ENCODE measurements at regions not wholly inside any gene's neighbourhood (a gene's known extent, or its start where the extent isn't known, plus 50 kb on each side); places are given as distances from the start of the nearest gene placed in this dataset.

DNA sequence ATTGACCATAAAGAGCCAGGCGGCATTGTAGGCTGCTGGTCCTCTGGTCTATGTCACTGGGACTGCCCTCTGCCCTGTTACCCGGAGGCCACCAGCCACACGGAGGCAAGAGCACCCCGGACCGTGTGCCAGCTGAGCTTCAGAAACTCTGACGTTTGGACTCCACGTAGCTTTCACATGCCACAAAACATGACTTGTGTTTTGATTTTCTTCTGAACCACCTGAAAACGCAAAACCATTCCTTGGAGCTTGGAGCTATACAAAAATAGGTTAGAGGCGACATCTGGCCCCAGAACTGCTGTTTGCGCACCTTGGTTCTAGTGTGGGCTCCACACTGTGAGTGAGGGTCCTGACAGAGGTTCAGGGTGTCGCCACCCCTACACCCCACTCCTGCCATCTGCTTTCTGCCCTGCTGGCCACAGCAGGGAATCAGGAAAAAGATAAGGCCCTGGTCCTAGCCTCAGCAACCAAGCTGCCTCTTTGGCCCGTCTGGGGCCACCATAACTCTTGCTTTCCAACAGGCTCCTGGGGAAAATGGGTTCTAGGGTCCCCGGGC lies 151.3 kb upstream of the IRX2 start:
- H3K4me3 ChIP-seq (ENCODE audit: low read depth in 1 of 2, low read length in 2 of 2): no peak overlapping the region
- TF ChIP-seq EZH2 (IDR thresholded peaks at IDR 0.05; ENCODE audit: borderline replicate concordance, low read depth, low read length, severe bottlenecking): no peak
- TF ChIP-seq, protein P1, sequence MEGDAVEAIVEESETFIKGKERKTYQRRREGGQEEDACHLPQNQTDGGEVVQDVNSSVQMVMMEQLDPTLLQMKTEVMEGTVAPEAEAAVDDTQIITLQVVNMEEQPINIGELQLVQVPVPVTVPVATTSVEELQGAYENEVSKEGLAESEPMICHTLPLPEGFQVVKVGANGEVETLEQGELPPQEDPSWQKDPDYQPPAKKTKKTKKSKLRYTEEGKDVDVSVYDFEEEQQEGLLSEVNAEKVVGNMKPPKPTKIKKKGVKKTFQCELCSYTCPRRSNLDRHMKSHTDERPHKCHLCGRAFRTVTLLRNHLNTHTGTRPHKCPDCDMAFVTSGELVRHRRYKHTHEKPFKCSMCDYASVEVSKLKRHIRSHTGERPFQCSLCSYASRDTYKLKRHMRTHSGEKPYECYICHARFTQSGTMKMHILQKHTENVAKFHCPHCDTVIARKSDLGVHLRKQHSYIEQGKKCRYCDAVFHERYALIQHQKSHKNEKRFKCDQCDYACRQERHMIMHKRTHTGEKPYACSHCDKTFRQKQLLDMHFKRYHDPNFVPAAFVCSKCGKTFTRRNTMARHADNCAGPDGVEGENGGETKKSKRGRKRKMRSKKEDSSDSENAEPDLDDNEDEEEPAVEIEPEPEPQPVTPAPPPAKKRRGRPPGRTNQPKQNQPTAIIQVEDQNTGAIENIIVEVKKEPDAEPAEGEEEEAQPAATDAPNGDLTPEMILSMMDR (IDR thresholded peaks at IDR 0.05; ENCODE audit: borderline replicate concordance, extremely low read depth, low read length, poor library complexity, severe bottlenecking): no peak
- no peak overlapping the region for H3K9ac ChIP-seq (ENCODE audit: low read depth, low read length)
- no peaks in the 10 kb centered on the region for H3K36me3 ChIP-seq (ENCODE audit: insufficient read depth, low read length)
- 0 out of 2 replicates have a peak overlapping the region, but pooled peaks have one; percentile 13 for H3K27ac ChIP-seq (ENCODE audit: low read length)
- H3K9me3 ChIP-seq (ENCODE audit: insufficient read depth, low read length, severe bottlenecking): no peaks in the 10 kb centered on the region
- no peaks in the 10 kb centered on the region for H4K20me1 ChIP-seq (ENCODE audit: insufficient read depth, low read length)
- no peak overlapping the region for H3K4me2 ChIP-seq (ENCODE audit: insufficient read depth, low read length)
- H3K4me1 ChIP-seq (ENCODE audit: insufficient read depth, low read length): peaks cover 15% of the 10 kb centered on the region
- DNase-seq (no peak), ATAC-seq (ENCODE audit: insufficient read depth, low read depth) (no peak)
- no peak overlapping the region for H2AFZ ChIP-seq (ENCODE audit: low read depth, low read length)
- no peaks in the 10 kb centered on the region for H3K27me3 ChIP-seq (ENCODE audit: insufficient read depth, low read length, poor library complexity)
- no peaks in the 10 kb centered on the region for H3K79me2 ChIP-seq (ENCODE audit: insufficient read depth, low read length)

GRCh38 chr5:2902186-2902585 lies 150.7 kb upstream of the IRX2 start:
- no peak overlapping the region for H3K9ac ChIP-seq (ENCODE audit: low read depth, low read length)
- no peaks in the 10 kb centered on the region for H3K79me2 ChIP-seq (ENCODE audit: insufficient read depth, low read length)
- no peaks in the 10 kb centered on the region for H4K20me1 ChIP-seq (ENCODE audit: insufficient read depth, low read length)
- no peaks in the 10 kb centered on the region for H3K27me3 ChIP-seq (ENCODE audit: insufficient read depth, low read length, poor library complexity)
- no peak overlapping the region for H3K4me2 ChIP-seq (ENCODE audit: insufficient read depth, low read length)
- peaks cover 15% of the 10 kb centered on the region for H3K4me1 ChIP-seq (ENCODE audit: insufficient read depth, low read length)
- ATAC-seq (ENCODE audit: insufficient read depth, low read depth): no peak
- H3K27ac ChIP-seq (ENCODE audit: low read length): 0 out of 2 replicates have a peak overlapping the region, but pooled peaks have one; percentile 16
- TF ChIP-seq, protein P1 (IDR thresholded peaks at IDR 0.05; ENCODE audit: borderline replicate concordance, extremely low read depth, low read length, poor library complexity, severe bottlenecking): no peak
- TF ChIP-seq EZH2 (IDR thresholded peaks at IDR 0.05; ENCODE audit: borderline replicate concordance, low read depth, low read length, severe bottlenecking): no peak
- no peak for DNase-seq
- no peaks in the 10 kb centered on the region for H3K9me3 ChIP-seq (ENCODE audit: insufficient read depth, low read length, severe bottlenecking)
- peak overlapping the region; percentile 10; the same call in 1 of the 2 replicates for H2AFZ ChIP-seq (ENCODE audit: low read depth, low read length)
- H3K36me3 ChIP-seq (ENCODE audit: insufficient read depth, low read length): no peaks in the 10 kb centered on the region
- H3K4me3 ChIP-seq (ENCODE audit: low read depth in 1 of 2, low read length in 2 of 2): no peak overlapping the region

DNA sequence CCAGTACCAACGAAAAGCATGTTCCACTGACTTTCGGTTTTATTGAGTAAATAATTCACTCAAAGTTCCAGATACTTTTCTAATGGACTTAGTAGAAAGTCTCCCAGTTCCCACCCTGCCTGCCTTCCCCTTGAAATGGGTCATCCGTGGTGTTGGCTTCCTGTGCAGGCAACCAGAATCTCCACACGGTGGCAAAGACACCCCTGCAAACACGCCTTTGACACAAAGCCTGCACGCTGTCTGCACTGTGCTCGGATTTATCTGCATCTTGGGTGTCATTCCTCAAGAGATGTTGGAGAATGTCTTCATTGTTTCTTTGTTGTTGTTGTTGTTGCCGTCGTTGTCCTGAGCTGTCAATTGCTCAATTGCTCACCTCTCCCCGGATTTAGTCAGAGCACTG lies 150.0 kb upstream of the IRX2 start:
- no peak overlapping the region for H3K4me2 ChIP-seq (ENCODE audit: insufficient read depth, low read length)
- no peaks in the 10 kb centered on the region for H3K9me3 ChIP-seq (ENCODE audit: insufficient read depth, low read length, severe bottlenecking)

More for the DNA sequence above, 150.0 kb upstream of the IRX2 start:
- peak overlapping the region; percentile 11; the same call in 1 of the 2 replicates for H3K27ac ChIP-seq (ENCODE audit: low read length)
- H3K27me3 ChIP-seq (ENCODE audit: insufficient read depth, low read length, poor library complexity): no peaks in the 10 kb centered on the region
- H2AFZ ChIP-seq (ENCODE audit: low read depth, low read length): peak overlapping the region; percentile 35; the same call in 1 of the 2 replicates
- DNase-seq: peak; percentile 23
- H3K9ac ChIP-seq (ENCODE audit: low read depth, low read length): no peak overlapping the region
- no peak overlapping the region for H3K4me3 ChIP-seq (ENCODE audit: low read depth in 1 of 2, low read length in 2 of 2)
- no peaks in the 10 kb centered on the region for H4K20me1 ChIP-seq (ENCODE audit: insufficient read depth, low read length)
- H3K79me2 ChIP-seq (ENCODE audit: insufficient read depth, low read length): no peaks in the 10 kb centered on the region
- H3K4me1 ChIP-seq (ENCODE audit: insufficient read depth, low read length): peaks cover 15% of the 10 kb centered on the region
- peak; percentile 58; the same call in 2 of the 3 replicates for ATAC-seq (ENCODE audit: insufficient read depth, low read depth)
- TF ChIP-seq, protein P1 (IDR thresholded peaks at IDR 0.05; ENCODE audit: borderline replicate concordance, extremely low read depth, low read length, poor library complexity, severe bottlenecking): peak; percentile 45
- TF ChIP-seq EZH2 (IDR thresholded peaks at IDR 0.05; ENCODE audit: borderline replicate concordance, low read depth, low read length, severe bottlenecking): no peak
- H3K36me3 ChIP-seq (ENCODE audit: insufficient read depth, low read length): no peaks in the 10 kb centered on the region

Measured in DND-41 (cell line).